Psoas muscle (tissue), 7 donors: ENCODE measurements at regions not wholly inside any gene's neighbourhood (a gene's known extent, or its start where the extent isn't known, plus 50 kb on each side); places are given as distances from the start of the nearest gene placed in this dataset.
"Not testable (repeated sequence)": the region's sequence is repeated elsewhere in the genome, so short reads cannot be mapped to it uniquely, and the experiment has no call there.

ENCODE experiments used
- ATAC-seq, 4 donors: fragments of 200-7000 bp; cut with Tn5 transposase; one replicate each; pipeline ENCODE4 v1.9.1; 2020; ENCODE audit warnings: moderate library complexity in 3 of 4, mild to moderate bottlenecking in 2 of 4
- DNase-seq, 2 donors: peaks; one replicate each; pipeline ENCODE4 v3.0.0-alpha.2; 2020
- H3K27ac ChIP-seq: fragments of 200-600 bp; one replicate; pipeline ENCODE4 v1.8.0; 2022
- H3K27me3 ChIP-seq, 3 donors: fragments of 200-600 bp in 1 of 3; one replicate each; pipeline versions ENCODE4 v1.6.1 to v1.8.0; 2013 to 2022; ENCODE audit warnings: low read length in 2 of 3, mild to moderate bottlenecking in 2 of 3, moderate library complexity in 1 of 3; ENCODE audit not compliant: insufficient read depth in 3 of 3
- H3K36me3 ChIP-seq, 2 donors: fragments of 200-600 bp in 1 of 2; one replicate each; pipeline versions ENCODE4 v1.6.1 to v1.8.0; 2013 to 2022; ENCODE audit warnings: low read depth in 1 of 2, mild to moderate bottlenecking in 1 of 2, moderate library complexity in 1 of 2; ENCODE audit not compliant: insufficient read depth in 1 of 2
- H3K4me1 ChIP-seq: fragments of 200-600 bp; one replicate; pipeline ENCODE4 v1.8.0; 2022
- H3K4me3 ChIP-seq: fragments of 200-600 bp; one replicate; pipeline ENCODE4 v1.8.0; 2022; ENCODE audit warnings: mild to moderate bottlenecking
- H3K9me3 ChIP-seq: fragments of 200-600 bp; one replicate; pipeline ENCODE4 v1.8.0; 2022
- CTCF ChIP-seq: fragments of 200-600 bp; IDR thresholded peaks from one replicate; pipeline ENCODE4 v1.8.0; 2022; ENCODE audit warnings: antibody characterized with exemption
- WGBS, 3 donors: extraction: QIAGEN DNeasy Blood & Tissue Kit; methylation state at CpG; one replicate each; pipeline versions ENCODE4 v1.1.6 to v1.1.7; 2013; 5-methylcytosine and 5-hydroxymethylcytosine counted together
- intact Hi-C, 2 donors: fragments of 100-400 bp; cut with DNase I; formaldehyde crosslinking; loops; one replicate each; pipeline versions ENCODE4 v1.11.0 to v1.14.2; 2022
- donor health status: healthy with polysubstance abuse.
- donor health status: DM: no; HTN: no; CAD: no; lungs with moderate emphysema.
- donor health status: Bipolar disorder and iron deficiency.
- donor health status: healthy.
- donor health status: DM: yes; HTN: yes; CAD: no.
- donor health status: DM: no; HTN: no; CAD: no.
- donor health status: DM: yes; HTN: yes; CAD: no.

GRCh38 chr4:112736718-112737135 lies 99.8 kb downstream of the LARP7 start:
- intact Hi-C loops = no loop called here
- WGBS, 3 donors = 68 to 86% (median 86%) methylated on average over 1 of the region's 1 CpG
- Histone ChIP-seq H3K4me3 (no peak overlapping the region), H3K4me1 (peaks cover 4% of the 10 kb centered on the region), H3K36me3 (no peaks in the 10 kb centered on the region), H3K9me3 (no peaks in the 10 kb centered on the region), H3K27ac (no peak overlapping the region), H3K27me3 (no peaks in the 10 kb centered on the region)
- no peak for ATAC-seq
- no peak for DNase-seq
- no peak for TF ChIP-seq CTCF

GRCh38 chr4:112739442-112739841 lies 102.5 kb downstream of the LARP7 start:
- WGBS, 3 donors = 90% methylated on average over 8 of the region's 8 CpGs
- no peak overlapping the region for H3K4me3 ChIP-seq
- DNase-seq = no peak
- H3K9me3 ChIP-seq = no peaks in the 10 kb centered on the region
- H3K4me1 ChIP-seq = no peaks in the 10 kb centered on the region
- intact Hi-C loops = no loop called here
- H3K36me3 ChIP-seq = no peaks in the 10 kb centered on the region
- no peak for TF ChIP-seq CTCF
- no peaks in the 10 kb centered on the region for H3K27me3 ChIP-seq
- no peak for ATAC-seq
- no peak overlapping the region for H3K27ac ChIP-seq

- no peaks in the 10 kb centered on the region for H3K27me3 ChIP-seq
- no peaks in the 10 kb centered on the region for H3K4me1 ChIP-seq
- no peaks in the 10 kb centered on the region for H3K36me3 ChIP-seq
- no peak overlapping the region for H3K4me3 ChIP-seq
- WGBS, 3 donors = 56 to 64% (median 58%) methylated on average over 1 of the region's 1 CpG
- TF ChIP-seq CTCF = no peak
- no peak for DNase-seq
- no peak for ATAC-seq
- H3K9me3 ChIP-seq = no peaks in the 10 kb centered on the region
- no peak overlapping the region for H3K27ac ChIP-seq
- intact Hi-C loops = no loop called here
Measured at GRCh38 chr4:112747036-112747435, 110.1 kb downstream of the LARP7 start.

- H3K27me3 ChIP-seq = no peaks in the 10 kb centered on the region
- H3K36me3 ChIP-seq = no peaks in the 10 kb centered on the region
- H3K4me3 ChIP-seq = no peak overlapping the region
- ATAC-seq = no peak
- no peak for TF ChIP-seq CTCF
- H3K4me1 ChIP-seq = peaks cover 4% of the 10 kb centered on the region
- H3K9me3 ChIP-seq = no peaks in the 10 kb centered on the region
- DNase-seq = no peak
- no peak overlapping the region for H3K27ac ChIP-seq
- intact Hi-C loops = no loop called here
Measured at GRCh38 chr4:112748352-112748878, 111.5 kb downstream of the LARP7 start.

GRCh38 chr4:112750749-112751148 lies 113.8 kb downstream of the LARP7 start:
- ATAC-seq, H3K9me3 ChIP-seq, DNase-seq, H3K4me1 ChIP-seq, H3K36me3 ChIP-seq, H3K27me3 ChIP-seq, H3K4me3 ChIP-seq, intact Hi-C loops, H3K27ac ChIP-seq: not testable (repeated sequence)
- WGBS, 3 donors = 89 to 92% (median 90%) methylated on average over 7 of the region's 7 CpGs
